Mesenchymal stem cell (in vitro differentiated cells and primary cell): ENCODE measurements at regions not wholly inside any gene's neighbourhood (a gene's known extent, or its start where the extent isn't known, plus 50 kb on each side); places are given as distances from the start of the nearest gene placed in this dataset.
A peak's percentile ranks its signal among the peaks of the same experiment; 100 is the strongest.

Experiments used
- DNase-seq: peaks from one replicate; pipeline ENCODE4 v3.0.0-alpha.2; 2013
- H2AFZ ChIP-seq: one replicate; pipeline ENCODE4 v1.6.1; 2013; ENCODE audit warnings: low read depth, mild to moderate bottlenecking, control low read depth, inconsistent platforms, low read length, moderate library complexity
- H2AK5ac ChIP-seq: 2 replicates; pipeline ENCODE4 v1.6.1; 2013; ENCODE audit warnings: low read length, moderate library complexity, mild to moderate bottlenecking, inconsistent platforms; ENCODE audit not compliant: severe bottlenecking
- H2BK120ac ChIP-seq: one replicate; pipeline ENCODE4 v1.6.1; 2013; ENCODE audit warnings: low read depth, mild to moderate bottlenecking, inconsistent platforms, low read length, moderate library complexity
- H2BK12ac ChIP-seq, 2 experiments: one replicate each; pipeline ENCODE4 v1.6.1; 2013; ENCODE audit warnings: inconsistent platforms in 2 of 2, low read length in 2 of 2, mild to moderate bottlenecking in 2 of 2, moderate library complexity in 2 of 2, control low read depth in 1 of 2
- H2BK15ac ChIP-seq: one replicate; pipeline ENCODE4 v1.6.1; 2013; ENCODE audit warnings: mild to moderate bottlenecking, low read depth, inconsistent platforms; ENCODE audit not compliant: poor library complexity, severe bottlenecking
- H2BK5ac ChIP-seq: 2 replicates; pipeline ENCODE4 v1.6.1; 2013; ENCODE audit warnings: low read depth, mild to moderate bottlenecking, low read length, control low read depth, inconsistent platforms; ENCODE audit not compliant: poor library complexity, severe bottlenecking
- H3K14ac ChIP-seq, 2 experiments: one replicate each; pipeline ENCODE4 v1.6.1; 2013; ENCODE audit warnings: inconsistent platforms in 2 of 2, low read length in 2 of 2, control low read depth in 1 of 2, mild to moderate bottlenecking in 1 of 2, moderate library complexity in 1 of 2
- H3K18ac ChIP-seq, 2 experiments: one replicate each; pipeline ENCODE4 v1.6.1; 2013; ENCODE audit warnings: inconsistent platforms in 2 of 2, low read length in 2 of 2, control low read depth in 1 of 2, low read depth in 1 of 2, mild to moderate bottlenecking in 1 of 2
- H3K23ac ChIP-seq, 2 experiments: one replicate each; pipeline ENCODE4 v1.6.1; 2013; ENCODE audit warnings: inconsistent platforms in 2 of 2, low read length in 2 of 2, mild to moderate bottlenecking in 2 of 2, moderate library complexity in 2 of 2, control low read depth in 1 of 2
- H3K27ac ChIP-seq: 2 replicates; pipeline ENCODE4 v1.5.1; 2013; ENCODE audit warnings: mild to moderate bottlenecking, moderate library complexity, low read length, control low read depth, inconsistent platforms; ENCODE audit not compliant: poor library complexity, severe bottlenecking
- H3K27me3 ChIP-seq, 2 experiments: 2 replicates each; pipeline versions ENCODE4 v1.6.1 to v1.7.0; 2013; ENCODE audit warnings: low read length in 2 of 2, mild to moderate bottlenecking in 2 of 2, moderate library complexity in 2 of 2, control low read depth in 1 of 2, inconsistent platforms in 1 of 2; ENCODE audit not compliant: control insufficient read depth in 1 of 2, insufficient read depth in 1 of 2
- H3K36me3 ChIP-seq, 2 experiments: 2 replicates each; pipeline versions ENCODE4 v1.6.1 to v1.7.0; 2013; ENCODE audit warnings: low read length in 2 of 2, control low read depth in 1 of 2, inconsistent platforms in 1 of 2, low read depth in 1 of 2, mild to moderate bottlenecking in 1 of 2; ENCODE audit not compliant: insufficient read depth in 2 of 2, control insufficient read depth in 1 of 2
- H3K4ac ChIP-seq, 2 experiments: one replicate each; pipeline ENCODE4 v1.6.1; 2013; ENCODE audit warnings: inconsistent platforms in 2 of 2, low read length in 2 of 2, mild to moderate bottlenecking in 2 of 2, moderate library complexity in 2 of 2, control low read depth in 1 of 2, low read depth in 1 of 2
- H3K4me1 ChIP-seq: 2 replicates; pipeline ENCODE4 v1.6.1; 2013; ENCODE audit warnings: low read depth, low read length, control low read depth; ENCODE audit not compliant: control insufficient read depth, insufficient read depth
- H3K4me2 ChIP-seq: 2 replicates; pipeline ENCODE4 v1.6.1; 2013; ENCODE audit warnings: low read length, mild to moderate bottlenecking, inconsistent platforms; ENCODE audit not compliant: poor library complexity, severe bottlenecking
- H3K4me3 ChIP-seq, 2 experiments: 2 replicates each; pipeline versions ENCODE4 v1.5.1 to v1.7.0; 2013; ENCODE audit warnings: low read length in 2 of 2, mild to moderate bottlenecking in 2 of 2, control low read depth in 1 of 2, low read depth in 1 of 2; ENCODE audit not compliant: insufficient read depth in 1 of 2
- H3K79me1 ChIP-seq: replicated peaks from 2 replicates; pipeline ENCODE4 v1.6.1; 2013; ENCODE audit warnings: mild to moderate bottlenecking, control low read depth, low read length, inconsistent platforms; ENCODE audit not compliant: poor library complexity, severe bottlenecking
- H3K9ac ChIP-seq: 2 replicates; pipeline ENCODE4 v1.7.0; 2013; ENCODE audit warnings: mild to moderate bottlenecking, low read length, moderate library complexity
- H3K9me3 ChIP-seq: 2 replicates; pipeline ENCODE4 v1.7.0; 2013; ENCODE audit warnings: mild to moderate bottlenecking, low read length; ENCODE audit not compliant: control insufficient read depth
- H4K8ac ChIP-seq: one replicate; pipeline ENCODE4 v1.6.1; 2013; ENCODE audit warnings: inconsistent platforms, mild to moderate bottlenecking, low read length, moderate library complexity
- H4K91ac ChIP-seq: one replicate; pipeline ENCODE4 v1.6.1; 2013; ENCODE audit warnings: mild to moderate bottlenecking, low read length, inconsistent platforms
- WGBS: methylation state at CpG from one replicate; pipeline ENCODE4 v1.1.7; 2013; ENCODE audit warnings: mixed read lengths; 5-methylcytosine and 5-hydroxymethylcytosine counted together

DNA sequence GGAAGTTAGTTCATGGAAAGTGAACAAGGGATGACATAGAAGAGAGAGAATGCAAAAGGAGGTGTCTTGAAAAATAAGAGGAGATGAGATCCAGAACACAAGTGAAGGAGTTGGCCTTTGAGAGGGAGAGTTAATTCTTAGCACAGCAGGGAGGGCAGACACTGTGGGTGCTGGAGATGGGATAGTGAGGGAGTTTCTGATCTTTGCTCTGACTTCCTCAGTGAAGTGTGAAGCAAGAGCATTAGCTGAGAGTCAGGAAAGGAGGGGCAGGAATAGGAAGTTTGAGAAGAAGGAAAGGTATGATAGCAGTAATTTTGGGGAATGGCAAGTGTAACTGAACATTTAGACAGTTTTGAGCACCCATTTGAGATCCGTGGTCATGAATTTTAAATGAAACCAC is 75.8 kb upstream of the COCH start:
- Histone ChIP-seq H3K23ac (no peak overlapping the region), H2BK120ac (no peak overlapping the region), H3K27me3 (peaks cover 0 to 10% of the 10 kb centered on the region in 2 experiments), H4K8ac (no peak overlapping the region), H3K9ac (no peak overlapping the region), H3K79me1 (no peaks in the 10 kb centered on the region), H3K4ac (no peak overlapping the region), H3K36me3 (no peaks in the 10 kb centered on the region), H2BK12ac (no peak overlapping the region), H3K9me3 (peaks cover 9% of the 10 kb centered on the region), H3K14ac (no peak overlapping the region), H2BK5ac (no peak overlapping the region), H3K4me2 (no peak overlapping the region), H3K18ac (no peak overlapping the region), H3K4me3 (no peak overlapping the region), H2AFZ (no peak overlapping the region), H2BK15ac (no peak overlapping the region), H4K91ac (no peak overlapping the region), H3K27ac (no peak overlapping the region), H2AK5ac (no peak overlapping the region), H3K4me1 (peaks cover 4% of the 10 kb centered on the region)
- 83% methylated on average over 1 of the region's 1 CpG for WGBS
- no peak for DNase-seq

- no peak overlapping the region for H4K91ac ChIP-seq
- H3K36me3 ChIP-seq, result no peaks in the 10 kb centered on the region
- H2AFZ ChIP-seq, result no peak overlapping the region
- H2BK120ac ChIP-seq, result no peak overlapping the region
- no peak overlapping the region for H2BK5ac ChIP-seq
- no peak overlapping the region for H4K8ac ChIP-seq
- H3K27me3 ChIP-seq, result peaks cover 0 to 10% of the 10 kb centered on the region in 2 experiments
- no peak overlapping the region for H3K18ac ChIP-seq
- no peak overlapping the region for H3K9ac ChIP-seq
- H3K9me3 ChIP-seq, result peaks cover 8% of the 10 kb centered on the region
- H2BK12ac ChIP-seq, result no peak overlapping the region
- no peak overlapping the region for H3K4ac ChIP-seq
- H3K14ac ChIP-seq, result no peak overlapping the region
- no peak overlapping the region for H3K4me2 ChIP-seq
- H2AK5ac ChIP-seq, result no peak overlapping the region
- H3K27ac ChIP-seq, result no peak overlapping the region
- H3K23ac ChIP-seq, result no peak overlapping the region
- no peak for DNase-seq
- H3K79me1 ChIP-seq, result no peaks in the 10 kb centered on the region
- 84% methylated on average over 2 of the region's 2 CpGs for WGBS
- no peak overlapping the region for H3K4me3 ChIP-seq
- no peak overlapping the region for H2BK15ac ChIP-seq
- peaks cover 4% of the 10 kb centered on the region for H3K4me1 ChIP-seq
Measured at GRCh38 chr14:30798961-30799360, 75.4 kb upstream of the COCH start.

GRCh38 chr14:30799933-30800332 is 74.4 kb upstream of the COCH start:
- Histone ChIP-seq H2BK5ac (no peak overlapping the region), H3K4me2 (no peak overlapping the region), H3K79me1 (no peaks in the 10 kb centered on the region), H2AK5ac (no peak overlapping the region), H3K23ac (no peak overlapping the region), H3K4ac (no peak overlapping the region), H3K14ac (no peak overlapping the region), H3K18ac (no peak overlapping the region), H2BK15ac (no peak overlapping the region), H3K9ac (no peak overlapping the region), H4K8ac (no peak overlapping the region), H3K27me3 (peaks cover 0 to 10% of the 10 kb centered on the region in 2 experiments), H3K36me3 (no peaks in the 10 kb centered on the region), H4K91ac (no peak overlapping the region), H2BK120ac (no peak overlapping the region), H3K4me3 (no peak overlapping the region), H3K9me3 (no peaks in the 10 kb centered on the region), H3K27ac (no peak overlapping the region), H3K4me1 (peaks cover 4% of the 10 kb centered on the region), H2AFZ (no peak overlapping the region), H2BK12ac (no peak overlapping the region)
- DNase-seq, result no peak
- WGBS, result 60% methylated on average over 1 of the region's 1 CpG

GRCh38 chr14:30803185-30803584 is 71.2 kb upstream of the COCH start:
- Histone ChIP-seq H2BK5ac (no peak overlapping the region), H2AFZ (no peak overlapping the region), H3K27me3 (peaks cover 0 to 10% of the 10 kb centered on the region in 2 experiments), H3K27ac (peak overlapping the region; percentile 60), H3K18ac (no peak overlapping the region), H2BK15ac (no peak overlapping the region), H3K36me3 (no peaks in the 10 kb centered on the region), H2BK120ac (no peak overlapping the region), H3K14ac (no peak overlapping the region), H3K79me1 (no peaks in the 10 kb centered on the region), H3K9ac (no peak overlapping the region), H2BK12ac (no peak overlapping the region), H3K4me2 (peak overlapping the region; percentile 9), H3K4me1 (peaks cover 4% of the 10 kb centered on the region), H3K9me3 (no peaks in the 10 kb centered on the region), H3K4me3 (no peak overlapping the region), H2AK5ac (no peak overlapping the region), H3K23ac (no peak overlapping the region), H4K8ac (no peak overlapping the region), H3K4ac (no peak overlapping the region), H4K91ac (no peak overlapping the region)
- 88% methylated on average over 2 of the region's 2 CpGs for WGBS
- no peak for DNase-seq
